Ishikawa (cell line): ENCODE measurements at regions not wholly inside any gene's neighbourhood (a gene's known extent, or its start where the extent isn't known, plus 50 kb on each side); places are given as distances from the start of the nearest gene placed in this dataset.

Experiments used
- CEBPB ChIP-seq: IDR thresholded peaks from 2 replicates; pipeline ENCODE4 v1.6.1; 2012
- CREB1 ChIP-seq: IDR thresholded peaks from 2 replicates; pipeline ENCODE4 v1.6.1; 2012; ENCODE audit warnings: low read depth
- EGR1 ChIP-seq: IDR thresholded peaks from 2 replicates; pipeline ENCODE4 v1.6.1; 2012
- EP300 ChIP-seq: IDR thresholded peaks from 2 replicates; pipeline ENCODE4 v1.6.1; 2012; ENCODE audit warnings: borderline replicate concordance
- FOXM1 ChIP-seq: IDR thresholded peaks from 2 replicates; pipeline ENCODE4 v1.6.1; 2012; ENCODE audit warnings: low read depth, borderline replicate concordance
- NFIC ChIP-seq: IDR thresholded peaks from 2 replicates; pipeline ENCODE4 v1.6.1; 2012
- TAF1 ChIP-seq: IDR thresholded peaks from 2 replicates; pipeline ENCODE4 v1.6.1; 2012; ENCODE audit warnings: low read depth, mild to moderate bottlenecking
- TEAD4 ChIP-seq: IDR thresholded peaks from 2 replicates; pipeline ENCODE4 v1.6.1; 2012
- YY1 ChIP-seq: IDR thresholded peaks from 2 replicates; pipeline ENCODE4 v1.6.1; 2012; ENCODE audit warnings: low read depth
- ZBTB7A ChIP-seq: IDR thresholded peaks from 2 replicates; pipeline ENCODE4 v1.6.1; 2012; ENCODE audit warnings: low read depth
- TF ChIP-seq, protein P1 (sequence below): IDR thresholded peaks from 2 replicates; pipeline ENCODE4 v1.6.1; 2012
- TF ChIP-seq, protein P2 (sequence below): IDR thresholded peaks from 2 replicates; pipeline ENCODE4 v1.6.1; 2012

DNA sequence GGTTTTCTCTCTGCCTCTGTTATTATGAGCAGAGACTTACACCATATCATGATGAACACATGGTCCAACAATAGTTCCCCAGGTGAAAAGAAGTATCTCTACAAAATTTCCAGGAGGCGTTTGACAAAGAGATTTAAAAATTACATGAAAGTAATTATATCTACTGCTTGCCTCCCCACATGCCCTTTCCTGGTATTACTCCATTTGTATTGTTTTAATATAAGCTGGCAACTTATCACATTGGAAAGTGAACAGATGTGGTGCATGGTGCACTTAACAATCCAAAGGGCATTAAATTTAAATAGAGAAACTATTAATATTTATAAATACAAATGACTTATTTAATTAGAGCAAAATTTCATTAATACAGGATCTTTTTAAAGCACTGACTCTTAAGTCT is 638.2 kb downstream of the ANKRD7 start:
- TF ChIP-seq TAF1 (no peak), FOXM1 (no peak), EGR1 (no peak), ZBTB7A (no peak), CEBPB (no peak), YY1 (no peak), CREB1 (no peak), EP300 (no peak), NFIC (no peak), TEAD4 (no peak)
- TF ChIP-seq, protein P1, sequence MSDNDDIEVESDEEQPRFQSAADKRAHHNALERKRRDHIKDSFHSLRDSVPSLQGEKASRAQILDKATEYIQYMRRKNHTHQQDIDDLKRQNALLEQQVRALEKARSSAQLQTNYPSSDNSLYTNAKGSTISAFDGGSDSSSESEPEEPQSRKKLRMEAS, result no peak
- TF ChIP-seq, protein P2, sequence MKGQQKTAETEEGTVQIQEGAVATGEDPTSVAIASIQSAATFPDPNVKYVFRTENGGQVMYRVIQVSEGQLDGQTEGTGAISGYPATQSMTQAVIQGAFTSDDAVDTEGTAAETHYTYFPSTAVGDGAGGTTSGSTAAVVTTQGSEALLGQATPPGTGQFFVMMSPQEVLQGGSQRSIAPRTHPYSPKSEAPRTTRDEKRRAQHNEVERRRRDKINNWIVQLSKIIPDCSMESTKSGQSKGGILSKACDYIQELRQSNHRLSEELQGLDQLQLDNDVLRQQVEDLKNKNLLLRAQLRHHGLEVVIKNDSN, result no peak
